T-cell (primary cell): ENCODE measurements at regions not wholly inside any gene's neighbourhood (a gene's known extent, or its start where the extent isn't known, plus 50 kb on each side); places are given as distances from the start of the nearest gene placed in this dataset.
"Not testable (repeated sequence)": the region's sequence is repeated elsewhere in the genome, so short reads cannot be mapped to it uniquely, and the experiment has no call there.

Experiments used
- ATAC-seq, 4 experiments: fragments of 200-7000 bp in 3 of 4; fragments of 150-1000 bp in 1 of 4; cut with Tn5 transposase; replicated peaks in 1 of 4; 1 replicate in 3 of 4; 2 replicates in 1 of 4; pipeline ENCODE4 v1.10.0; 2021; ENCODE audit warnings: moderate library complexity in 3 of 4, mild to moderate bottlenecking in 2 of 4, moderate number of reproducible peaks in 1 of 4
- CTCF ChIA-PET, 2 donors: fragments of 300-600 bp; sonication (Branson Sonifier 250); formaldehyde crosslinking; loops; one replicate each; lab custom pipeline; 2022; ENCODE audit warnings: antibody characterized with exemption in 2 of 2; lab: Charles Lee
- POLR2A ChIA-PET, 2 donors: fragments of 300-600 bp; sonication (Branson Sonifier 250); formaldehyde crosslinking; loops; one replicate each; lab custom pipeline; 2022; ENCODE audit warnings: antibody characterized with exemption in 2 of 2; lab: Charles Lee
- DNase-seq, 35 experiments: peaks; one replicate each; pipeline versions ENCODE4 v3.0.0 to v3.0.0-alpha.2; 2013 to 2023
- H3K27ac ChIP-seq: one replicate; pipeline ENCODE4 v1.5.1; 2013; ENCODE audit warnings: low read length
- H3K27me3 ChIP-seq, 2 experiments: replicated peaks in 1 of 2; 1 replicate in 1 of 2; 2 replicates in 1 of 2; pipeline versions ENCODE4 v1.6.1 to v1.7.0; 2013; ENCODE audit warnings: low read length in 1 of 2, mixed read lengths in 1 of 2; ENCODE audit not compliant: control insufficient read depth in 2 of 2, insufficient read depth in 2 of 2; ENCODE audit errors: extremely low read depth in 1 of 2
- H3K36me3 ChIP-seq, 2 donors: 1 replicate in 1 of 2; 2 replicates in 1 of 2; pipeline versions ENCODE4 v1.6.1 to v1.7.0; 2013; ENCODE audit warnings: low read length in 1 of 2; ENCODE audit not compliant: control insufficient read depth in 2 of 2, insufficient read depth in 1 of 2; ENCODE audit errors: extremely low read depth in 1 of 2
- H3K4me1 ChIP-seq, 2 experiments: 1 replicate in 1 of 2; 2 replicates in 1 of 2; pipeline versions ENCODE4 v1.6.1 to v1.7.0; 2013; ENCODE audit warnings: low read length in 2 of 2, mixed read lengths in 1 of 2; ENCODE audit not compliant: insufficient read depth in 2 of 2, control insufficient read depth in 1 of 2; ENCODE audit errors: extremely low read depth in 1 of 2
- H3K4me3 ChIP-seq, 2 donors: 1 replicate in 1 of 2; 2 replicates in 1 of 2; pipeline versions ENCODE4 v1.5.1 to v1.7.0; 2013; ENCODE audit warnings: mild to moderate bottlenecking in 2 of 2, low read length in 1 of 2, moderate library complexity in 1 of 2; ENCODE audit not compliant: control insufficient read depth in 1 of 2; ENCODE audit errors: extremely low read depth in 1 of 2
- H3K9me3 ChIP-seq: 2 replicates; pipeline ENCODE4 v1.7.0; 2013
- H3K27ac Mint-ChIP-seq, 2 donors: one replicate each; pipeline ENCODE4 v1.8.0; 2020 to 2021; ENCODE audit warnings: mild to moderate bottlenecking in 2 of 2, mixed read lengths in 2 of 2
- H3K27me3 Mint-ChIP-seq, 2 donors: one replicate each; pipeline ENCODE4 v1.8.0; 2021 to 2022; ENCODE audit warnings: mixed read lengths in 2 of 2
- H3K36me3 Mint-ChIP-seq: one replicate; pipeline ENCODE4 v1.8.0; 2021; ENCODE audit warnings: mixed read lengths
- H3K4me1 Mint-ChIP-seq, 3 donors: one replicate each; pipeline ENCODE4 v1.8.0; 2020 to 2022; ENCODE audit warnings: mixed read lengths in 3 of 3, mild to moderate bottlenecking in 1 of 3
- H3K4me3 Mint-ChIP-seq, 3 donors: one replicate each; pipeline ENCODE4 v1.8.0; 2020 to 2022; ENCODE audit warnings: mild to moderate bottlenecking in 3 of 3, mixed read lengths in 3 of 3, moderate library complexity in 3 of 3
- H3K9me3 Mint-ChIP-seq, 3 donors: one replicate each; pipeline ENCODE4 v1.8.0; 2020 to 2022; ENCODE audit warnings: mixed read lengths in 3 of 3
- WGBS: methylation state at CpG from one replicate; pipeline ENCODE4 v1.1.5; 2013; ENCODE audit warnings: missing lambda C conversion rate; ENCODE audit not compliant: insufficient coverage; 5-methylcytosine and 5-hydroxymethylcytosine counted together

DNA sequence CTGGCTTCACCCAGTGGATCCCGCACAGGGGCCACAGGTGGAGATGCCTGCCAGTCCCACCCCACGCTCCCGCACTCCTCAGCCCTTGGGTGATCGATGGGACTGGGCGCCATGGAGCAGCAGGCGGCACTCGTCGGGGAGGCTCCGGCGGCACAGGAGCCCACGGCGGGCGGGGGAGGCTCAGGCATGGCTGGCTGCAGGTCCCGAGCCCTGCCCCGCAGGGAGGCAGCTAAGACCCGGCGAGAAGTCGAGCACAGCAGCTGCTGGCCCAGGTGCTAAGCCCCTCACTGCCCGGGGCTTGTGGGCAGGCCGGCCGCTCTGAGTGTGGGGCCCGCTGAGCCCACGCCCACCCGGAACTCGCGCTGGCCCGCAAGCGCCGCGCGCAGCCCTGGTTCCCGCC is 389.3 kb downstream of the ACTRT1 start:
- H3K36me3 ChIP-seq, H3K27ac Mint-ChIP-seq, DNase-seq, CTCF ChIA-PET, H3K4me3 Mint-ChIP-seq, H3K4me1 Mint-ChIP-seq, H3K9me3 ChIP-seq, H3K27me3 ChIP-seq, POLR2A ChIA-PET, H3K4me1 ChIP-seq, H3K27ac ChIP-seq, H3K9me3 Mint-ChIP-seq, H3K27me3 Mint-ChIP-seq, H3K4me3 ChIP-seq, ATAC-seq, H3K36me3 Mint-ChIP-seq: not testable (repeated sequence)
- 100% methylated on average over 3 of the region's 32 CpGs for WGBS

DNA sequence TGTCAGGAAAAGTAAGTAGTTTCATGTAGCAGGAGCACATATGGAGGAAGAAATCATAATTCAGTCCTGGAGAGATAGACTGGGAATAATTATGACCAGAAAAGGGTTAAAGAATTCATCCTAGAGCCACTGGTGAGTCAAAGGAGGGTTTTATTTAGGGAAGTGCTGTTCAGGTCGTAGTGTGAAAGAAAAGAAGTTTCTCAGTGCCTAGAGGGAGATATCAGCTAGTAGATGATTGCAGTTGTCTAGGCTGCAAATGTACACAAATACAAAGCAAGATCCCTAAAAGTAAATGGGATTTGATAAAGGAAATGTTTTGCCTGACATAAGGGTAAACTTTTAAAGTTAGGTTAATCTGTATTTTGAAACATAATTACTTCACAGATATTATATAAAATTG is 403.2 kb downstream of the ACTRT1 start:
- ChIA-PET POLR2A (no interaction called here), CTCF (no interaction called here)
- Histone ChIP-seq H3K4me3 (no peak overlapping the region), H3K36me3 (no peaks in the 10 kb centered on the region), H3K27me3 (no peaks in the 10 kb centered on the region), H3K9me3 (no peaks in the 10 kb centered on the region), H3K27ac (no peak overlapping the region), H3K4me1 (no peaks in the 10 kb centered on the region)
- Mint-ChIP-seq H3K4me1 (no peaks in the 10 kb centered on the region), H3K27ac (no peak overlapping the region), H3K27me3 (peaks cover 0 to 9% of the 10 kb centered on the region in 2 donors), H3K36me3 (no peaks in the 10 kb centered on the region), H3K9me3 (peaks cover 0 to 9% (median 0%) of the 10 kb centered on the region in 3 donors), H3K4me3 (no peak overlapping the region)
- ATAC-seq (no peak), DNase-seq (no peak)
- no CpG with 5 or more reads among the region's 1 CpG for WGBS

DNA sequence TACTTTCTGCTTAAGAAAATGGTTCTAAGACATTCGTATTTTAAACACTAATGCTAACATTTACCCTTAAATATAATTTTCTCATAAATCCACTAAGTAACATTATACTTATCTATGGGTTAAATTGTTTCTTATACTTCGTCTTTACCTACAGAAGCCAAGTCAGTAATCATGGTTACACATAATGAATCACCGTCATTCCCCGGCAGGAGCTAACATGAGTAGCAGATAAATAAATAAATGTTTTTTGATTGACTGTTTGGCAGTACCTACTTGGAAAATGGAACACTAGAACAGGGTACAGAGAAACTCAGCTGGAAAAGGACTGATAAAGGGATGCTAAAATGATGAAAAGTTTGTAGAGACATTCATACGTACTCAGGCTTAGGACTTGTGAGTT is 430.4 kb downstream of the ACTRT1 start:
- H3K4me1 Mint-ChIP-seq: no peaks in the 10 kb centered on the region
- Histone ChIP-seq H3K9me3 (no peaks in the 10 kb centered on the region), H3K27ac (no peak overlapping the region), H3K36me3 (no peaks in the 10 kb centered on the region), H3K27me3 (no peaks in the 10 kb centered on the region), H3K4me3 (no peak overlapping the region), H3K4me1 (no peaks in the 10 kb centered on the region)
- ChIA-PET POLR2A (interaction anchor here in 1 of 2 donors (0.8 kb wide), 1 partner anchor 119 kb away, joined by 3 read pairs; no protein-coding TSS in a partner anchor), CTCF (no interaction called here)
- no peak for DNase-seq
- ATAC-seq: no peak
- H3K27ac Mint-ChIP-seq: no peak overlapping the region
- peaks cover 2 to 8% (median 7%) of the 10 kb centered on the region in 3 donors for H3K9me3 Mint-ChIP-seq
- no peaks in the 10 kb centered on the region for H3K36me3 Mint-ChIP-seq
- H3K27me3 Mint-ChIP-seq: no peaks in the 10 kb centered on the region
- H3K4me3 Mint-ChIP-seq: no peak overlapping the region
- no CpG with 5 or more reads among the region's 5 CpGs for WGBS

DNA sequence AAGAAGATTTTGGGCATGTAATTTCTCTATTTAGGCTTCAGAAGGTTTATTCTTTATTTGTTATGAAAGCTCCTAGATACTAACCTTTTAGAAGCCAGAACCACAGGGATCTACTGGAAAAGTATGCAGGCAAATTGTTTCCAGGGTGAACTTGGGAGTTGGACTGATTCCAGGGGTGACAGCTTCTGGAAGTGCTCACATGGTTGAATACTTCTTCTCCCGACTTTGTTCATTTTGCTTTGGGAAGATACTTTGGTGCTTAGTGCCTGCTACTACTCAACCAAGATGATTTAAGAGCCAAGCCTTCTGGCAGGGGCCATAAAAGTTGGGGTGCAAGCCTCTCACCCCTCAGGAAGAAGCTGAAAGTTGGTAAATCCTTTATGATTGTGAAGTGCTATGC is 445.6 kb downstream of the ACTRT1 start:
- H3K4me1 ChIP-seq: no peaks in the 10 kb centered on the region
- ATAC-seq (no peak), DNase-seq (no peak)
- ChIA-PET CTCF (no interaction called here), POLR2A (no interaction called here)
- no CpG with 5 or more reads among the region's 1 CpG for WGBS
- H3K27me3 ChIP-seq: no peaks in the 10 kb centered on the region
- no peak overlapping the region for H3K27ac ChIP-seq
- no peaks in the 10 kb centered on the region for H3K36me3 ChIP-seq
- H3K27ac Mint-ChIP-seq: no peak overlapping the region
- H3K9me3 Mint-ChIP-seq: peaks cover 0 to 3% (median 0%) of the 10 kb centered on the region in 3 donors
- no peaks in the 10 kb centered on the region for H3K27me3 Mint-ChIP-seq
- H3K4me3 ChIP-seq: no peak overlapping the region
- no peak overlapping the region for H3K4me3 Mint-ChIP-seq
- H3K4me1 Mint-ChIP-seq: no peaks in the 10 kb centered on the region
- H3K36me3 Mint-ChIP-seq: no peaks in the 10 kb centered on the region
- no peaks in the 10 kb centered on the region for H3K9me3 ChIP-seq

- no peak overlapping the region for H3K4me3 ChIP-seq
- ChIA-PET POLR2A (no interaction called here), CTCF (no interaction called here)
- Mint-ChIP-seq H3K4me1 (no peaks in the 10 kb centered on the region), H3K27me3 (no peaks in the 10 kb centered on the region), H3K4me3 (no peak overlapping the region), H3K36me3 (no peaks in the 10 kb centered on the region), H3K9me3 (peaks cover 0 to 4% (median 0%) of the 10 kb centered on the region in 3 donors), H3K27ac (no peak overlapping the region)
- no peak overlapping the region for H3K27ac ChIP-seq
- no peaks in the 10 kb centered on the region for H3K27me3 ChIP-seq
- ATAC-seq (no peak), DNase-seq (no peak)
- H3K9me3 ChIP-seq: no peaks in the 10 kb centered on the region
- WGBS: no CpG with 5 or more reads among the region's 1 CpG
- no peaks in the 10 kb centered on the region for H3K4me1 ChIP-seq
- no peaks in the 10 kb centered on the region for H3K36me3 ChIP-seq
These were observed 455.3 kb downstream of the ACTRT1 start for GRCh38 chrX:127596882-127597281.

DNA sequence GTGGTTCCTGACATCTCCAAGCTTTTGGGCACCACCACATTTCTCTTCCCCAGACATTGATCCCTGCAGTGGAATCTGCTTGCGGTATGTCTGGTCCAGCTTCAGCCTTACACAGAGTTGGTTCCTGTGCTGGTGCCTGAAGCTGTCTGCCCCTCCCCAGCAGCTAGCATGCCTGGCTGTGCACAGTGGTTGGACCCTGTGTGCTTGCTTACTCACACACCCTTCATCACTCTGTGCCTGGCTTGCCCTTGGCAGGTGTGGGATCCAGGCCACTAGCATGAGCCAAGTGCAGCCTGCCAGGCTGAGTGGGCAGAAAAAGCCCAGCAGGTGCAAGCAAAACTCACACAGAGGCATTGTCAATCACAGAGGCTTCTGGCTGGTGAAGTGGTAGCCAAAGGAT is 473.8 kb downstream of the ACTRT1 start:
- H3K9me3 ChIP-seq: no peaks in the 10 kb centered on the region
- no peaks in the 10 kb centered on the region for H3K27me3 ChIP-seq
- POLR2A ChIA-PET: no interaction called here
- no peaks in the 10 kb centered on the region for H3K4me1 Mint-ChIP-seq
- ATAC-seq: no peak
- no peaks in the 10 kb centered on the region for H3K4me1 ChIP-seq
- peaks cover 0 to 19% (median 8%) of the 10 kb centered on the region in 3 donors for H3K9me3 Mint-ChIP-seq
- no peak overlapping the region for H3K4me3 Mint-ChIP-seq
- H3K36me3 ChIP-seq: no peaks in the 10 kb centered on the region
- DNase-seq: no peak
- peaks cover 0 to 10% of the 10 kb centered on the region in 2 donors for H3K27me3 Mint-ChIP-seq
- no peak overlapping the region for H3K4me3 ChIP-seq
- CTCF ChIA-PET: no interaction called here
- WGBS: 100% methylated on average over 1 of the region's 1 CpG
- H3K27ac Mint-ChIP-seq: no peak overlapping the region
- H3K36me3 Mint-ChIP-seq: no peaks in the 10 kb centered on the region
- H3K27ac ChIP-seq: no peak overlapping the region

GRCh38 chrX:127577884-127578283 is 474.3 kb downstream of the ACTRT1 start:
- Mint-ChIP-seq H3K27ac (no peak overlapping the region), H3K9me3 (peaks cover 0 to 19% (median 8%) of the 10 kb centered on the region in 3 donors), H3K4me1 (no peaks in the 10 kb centered on the region), H3K4me3 (no peak overlapping the region), H3K27me3 (peaks cover 0 to 10% of the 10 kb centered on the region in 2 donors), H3K36me3 (no peaks in the 10 kb centered on the region)
- Histone ChIP-seq H3K27ac (no peak overlapping the region), H3K27me3 (no peaks in the 10 kb centered on the region), H3K4me1 (no peaks in the 10 kb centered on the region), H3K36me3 (no peaks in the 10 kb centered on the region), H3K4me3 (no peak overlapping the region), H3K9me3 (no peaks in the 10 kb centered on the region)
- ChIA-PET POLR2A (no interaction called here), CTCF (no interaction called here)
- DNase-seq (no peak), ATAC-seq (no peak)
- no CpG with 5 or more reads among the region's 6 CpGs for WGBS
